T-helper 9 cell (primary cell): ENCODE measurements at regions not wholly inside any gene's neighbourhood (a gene's known extent, or its start where the extent isn't known, plus 50 kb on each side); places are given as distances from the start of the nearest gene placed in this dataset.
A peak's percentile ranks its signal among the peaks of the same experiment; 100 is the strongest.

Source experiments
- DNase-seq: peaks from one replicate; pipeline ENCODE4 v3.0.0-alpha.2; 2020

GRCh38 chr4:11039634-11040131 lies 355.1 kb upstream of the CLNK start:
- no peak for DNase-seq

- no peak for DNase-seq
These were observed 354.4 kb upstream of the CLNK start for GRCh38 chr4:11038926-11039325.

- DNase-seq, result no peak
These were observed 353.1 kb upstream of the CLNK start for GRCh38 chr4:11037637-11038036.

GRCh38 chr4:11028334-11028733 lies 343.8 kb upstream of the CLNK start:
- no peak for DNase-seq

- DNase-seq, result no peak
These were observed 336.8 kb upstream of the CLNK start for GRCh38 chr4:11021333-11021732.

- no peak for DNase-seq
These were observed 335.1 kb upstream of the CLNK start for GRCh38 chr4:11019451-11020240.

GRCh38 chr4:11014199-11014598 lies 329.6 kb upstream of the CLNK start:
- no peak for DNase-seq

GRCh38 chr4:11013094-11013664 lies 328.6 kb upstream of the CLNK start:
- no peak for DNase-seq

- no peak for DNase-seq
These were observed 326.7 kb upstream of the CLNK start for GRCh38 chr4:11011249-11011648.

GRCh38 chr4:11010624-11011023 lies 326.1 kb upstream of the CLNK start:
- DNase-seq, result no peak

- no peak for DNase-seq
These were observed 324.7 kb upstream of the CLNK start for GRCh38 chr4:11009281-11009680.

GRCh38 chr4:11005300-11005699 lies 320.7 kb upstream of the CLNK start:
- no peak for DNase-seq

GRCh38 chr4:11004818-11005217 lies 320.2 kb upstream of the CLNK start:
- DNase-seq, result no peak

- no peak for DNase-seq
These were observed 318.4 kb upstream of the CLNK start for GRCh38 chr4:11002961-11003360.

- DNase-seq, result no peak
These were observed 314.3 kb upstream of the CLNK start for GRCh38 chr4:10998846-10999245.

- DNase-seq, result no peak
These were observed 300.2 kb upstream of the CLNK start for GRCh38 chr4:10984815-10985214.

GRCh38 chr4:10983885-10984640 lies 299.5 kb upstream of the CLNK start:
- no peak for DNase-seq

- peak; percentile 1 for DNase-seq
These were observed 298.7 kb upstream of the CLNK start for GRCh38 chr4:10983268-10983667.

GRCh38 chr4:10982305-10982704 lies 297.7 kb upstream of the CLNK start:
- DNase-seq, result no peak

GRCh38 chr4:10981576-10981975 lies 297.0 kb upstream of the CLNK start:
- DNase-seq, result no peak

GRCh38 chr4:10981096-10981495 lies 296.5 kb upstream of the CLNK start:
- no peak for DNase-seq

- no peak for DNase-seq
These were observed 294.5 kb upstream of the CLNK start for GRCh38 chr4:10979032-10979431.

- no peak for DNase-seq
These were observed 293.0 kb upstream of the CLNK start for GRCh38 chr4:10977534-10977933.

- no peak for DNase-seq
These were observed 289.8 kb upstream of the CLNK start for GRCh38 chr4:10974371-10974770.
